HEK293 (cell line): ENCODE measurements at regions not wholly inside any gene's neighbourhood (a gene's known extent, or its start where the extent isn't known, plus 50 kb on each side); places are given as distances from the start of the nearest gene placed in this dataset.

ENCODE experiments used
- CTCF ChIA-PET: fragments of 350-600 bp; formaldehyde crosslinking; extraction: SDS; loops from one replicate; lab custom pipeline; 2021; ENCODE audit warnings: antibody characterized with exemption; lab: Yijun Ruan, JAX
- POLR2A ChIA-PET: fragments of 300-600 bp; formaldehyde crosslinking; extraction: SDS; loops from one replicate; lab custom pipeline; 2020; ENCODE audit warnings: antibody characterized with exemption, inconsistent platforms; lab: Yijun Ruan, JAX
- H3K27ac ChIP-seq: fragments of 200-500 bp; sonication (Bioruptor generic); 2 replicates; pipeline ENCODE4 v1.5.1; 2014; ENCODE audit warnings: low read depth, low read length, control low read depth, inconsistent platforms; ENCODE audit errors: extremely low read depth
- H3K36me3 ChIP-seq, 2 experiments: fragments of 200-500 bp in 1 of 2; sonication (Bioruptor generic) in 1 of 2; 1 replicate in 1 of 2; 2 replicates in 1 of 2; pipeline ENCODE4 v1.5.1; 2014 to 2017; ENCODE audit warnings: inconsistent platforms in 2 of 2, low read length in 2 of 2; ENCODE audit not compliant: control insufficient read depth in 2 of 2, insufficient read depth in 1 of 2
- H3K4me1 ChIP-seq: fragments of 200-500 bp; sonication (Bioruptor generic); 2 replicates; pipeline ENCODE4 v1.5.1; 2014; ENCODE audit warnings: mild to moderate bottlenecking, low read length, inconsistent platforms; ENCODE audit not compliant: control insufficient read depth, insufficient read depth
- H3K4me3 ChIP-seq: 2 replicates; pipeline ENCODE4 v1.5.1; 2011; ENCODE audit warnings: low read depth, mild to moderate bottlenecking, control low read depth, low read length, moderate library complexity
- H3K9me3 ChIP-seq: fragments of 200-500 bp; sonication (Bioruptor generic); 2 replicates; pipeline ENCODE4 v1.5.1; 2014; ENCODE audit warnings: low read depth, low read length, inconsistent platforms; ENCODE audit not compliant: control insufficient read depth, insufficient read depth
- ATF2 ChIP-seq: fragments of 450-650 bp; formaldehyde crosslinking; IDR thresholded peaks from 2 replicates; pipeline ENCODE4 v1.5.1; 2016; ENCODE audit warnings: missing biosample characterization, missing genetic modification characterization, low read depth
- HOXD13 ChIP-seq: sonication (generic); formaldehyde crosslinking; IDR thresholded peaks from 2 replicates; pipeline ENCODE4 v1.8.0; 2022; ENCODE audit warnings: missing genetic modification reagents, borderline replicate concordance
- TCF7L2 ChIP-seq: IDR thresholded peaks from 2 replicates; pipeline ENCODE4 v1.6.1; 2011; ENCODE audit warnings: low read depth, mild to moderate bottlenecking, inconsistent platforms, low read length, moderate library complexity, borderline replicate concordance
- ZBTB20 ChIP-seq: fragments of 450-650 bp; formaldehyde crosslinking; IDR thresholded peaks from 2 replicates; pipeline ENCODE4 v1.5.1; 2016; ENCODE audit warnings: missing biosample characterization, missing genetic modification characterization
- ZBTB21 ChIP-seq: fragments of 450-650 bp; formaldehyde crosslinking; IDR thresholded peaks from 2 replicates; pipeline ENCODE4 v1.5.1; 2017; ENCODE audit warnings: missing biosample characterization, missing genetic modification characterization
- ZBTB26 ChIP-seq: fragments of 450-650 bp; formaldehyde crosslinking; optimal IDR thresholded peaks from 2 replicates; pipeline ENCODE3; 2016; ENCODE audit warnings: missing biosample characterization, mild to moderate bottlenecking, missing genetic modification characterization
- ZNF155 ChIP-seq: fragments of 450-650 bp; formaldehyde crosslinking; IDR thresholded peaks from 2 replicates; pipeline ENCODE4 v1.5.1; 2016; ENCODE audit warnings: missing biosample characterization, missing genetic modification characterization
- ZNF26 ChIP-seq: fragments of 450-650 bp; formaldehyde crosslinking; IDR thresholded peaks from 2 replicates; pipeline ENCODE4 v1.5.1; 2016; ENCODE audit warnings: missing biosample characterization, missing genetic modification characterization
- ZNF280C ChIP-seq: fragments of 450-650 bp; formaldehyde crosslinking; IDR thresholded peaks from 2 replicates; pipeline ENCODE4 v1.5.1; 2016; ENCODE audit warnings: missing biosample characterization, missing genetic modification characterization
- ZNF354C ChIP-seq: fragments of 450-650 bp; formaldehyde crosslinking; IDR thresholded peaks from 2 replicates; pipeline ENCODE4 v1.5.1; 2016; ENCODE audit warnings: missing biosample characterization, missing genetic modification characterization, low read depth, borderline replicate concordance
- ZNF366 ChIP-seq: fragments of 450-650 bp; formaldehyde crosslinking; conservative IDR thresholded peaks from 2 replicates; pipeline ENCODE4 v1.5.1; 2016; ENCODE audit warnings: missing biosample characterization, missing genetic modification characterization
- ZNF473 ChIP-seq: fragments of 450-650 bp; formaldehyde crosslinking; IDR thresholded peaks from 2 replicates; pipeline ENCODE4 v1.5.1; 2017; ENCODE audit warnings: missing biosample characterization, missing genetic modification characterization
- ZNF510 ChIP-seq: fragments of 450-650 bp; formaldehyde crosslinking; IDR thresholded peaks from 2 replicates; pipeline ENCODE4 v1.5.1; 2018; ENCODE audit warnings: mild to moderate bottlenecking, missing genetic modification characterization, missing biosample characterization; ENCODE audit not compliant: insufficient replicate concordance
- ZNF529 ChIP-seq: fragments of 450-650 bp; formaldehyde crosslinking; IDR thresholded peaks from 2 replicates; pipeline ENCODE4 v1.5.1; 2017; ENCODE audit warnings: missing genetic modification characterization, missing biosample characterization; ENCODE audit not compliant: insufficient replicate concordance

- TF ChIP-seq ATF2 (tag by site-specific recombination) = no peak
- peak; percentile 58 for TF ChIP-seq TCF7L2
- no peak for TF ChIP-seq ZNF155 (tag by site-specific recombination)
- TF ChIP-seq ZBTB21 (tag by site-specific recombination) = no peak
Measured at GRCh38 chr7:142583446-142583845, 165.8 kb upstream of the PRSS1 start (continued).

GRCh38 chr7:142582351-142582750, 166.9 kb upstream of the PRSS1 start:
- H3K27ac ChIP-seq = no peak overlapping the region
- CTCF ChIA-PET = interaction anchor here (1.0 to 3.8 kb wide), 4 partner anchors 12 to 46 kb away, joined by 3 to 29 read pairs (median 12); no protein-coding TSS in a partner anchor
- H3K4me1 ChIP-seq = no peaks in the 10 kb centered on the region
- POLR2A ChIA-PET = no interaction called here
- H3K9me3 ChIP-seq = no peaks in the 10 kb centered on the region
- no peak for TF ChIP-seq ZNF473 (tag by site-specific recombination)
- no peak for TF ChIP-seq ZNF529 (tag by site-specific recombination)
- TF ChIP-seq ZNF26 (tag by site-specific recombination) = no peak
- TF ChIP-seq HOXD13 (CRISPR knock-in tag) = no peak
- no peak for TF ChIP-seq TCF7L2
- H3K4me3 ChIP-seq = no peak overlapping the region
- H3K36me3 ChIP-seq = no peaks in the 10 kb centered on the region

GRCh38 chr7:142581341-142581740, 167.9 kb upstream of the PRSS1 start:
- Histone ChIP-seq H3K4me3 (no peak overlapping the region), H3K36me3 (no peaks in the 10 kb centered on the region), H3K4me1 (no peaks in the 10 kb centered on the region), H3K27ac (no peak overlapping the region), H3K9me3 (no peaks in the 10 kb centered on the region)
- TF ChIP-seq ZNF366 (no peak), ZBTB20 (tag by site-specific recombination) (no peak), ZNF354C (tag by site-specific recombination) (no peak), ZNF280C (tag by site-specific recombination) (no peak), ZBTB26 (tag by site-specific recombination) (no peak), ZNF155 (tag by site-specific recombination) (no peak), ZNF510 (tag by site-specific recombination) (no peak)
- ChIA-PET CTCF (interaction anchor here (0.6 to 1.5 kb wide), 5 partner anchors 23 to 284 kb away, joined by 3 to 6 read pairs (median 3); no protein-coding TSS in a partner anchor), POLR2A (no interaction called here)
